HepG2 (cell line): ENCODE measurements at regions not wholly inside any gene's neighbourhood (a gene's known extent, or its start where the extent isn't known, plus 50 kb on each side); places are given as distances from the start of the nearest gene placed in this dataset.

Experiments
- ATAC-seq: fragments of 200-7000 bp; cut with Tn5 transposase; 3 replicates; pipeline ENCODE4 v1.9.1; 2020; ENCODE audit warnings: mild to moderate bottlenecking, moderate library complexity
- BruUV-seq: library from RNA; stranded (reverse); fragments of 400-500 nt; replicated peaks from 2 replicates; lab custom pipeline; 2021; lab: Mats Ljungman, UMichigan
- CTCF ChIA-PET: fragments of 300-600 bp; formaldehyde crosslinking; extraction: SDS; loops from one replicate; lab custom pipeline; 2021; ENCODE audit warnings: low total read pairs, inconsistent platforms, low intra/inter-chr PET ratio; lab: Yijun Ruan, JAX
- POLR2A ChIA-PET: fragments of 350-600 bp; sonication (Branson Sonifier 250); formaldehyde crosslinking; loops from one replicate; lab custom pipeline; 2020; ENCODE audit warnings: antibody characterized with exemption, inconsistent platforms; lab: Yijun Ruan, JAX
- DNase-seq: peaks from one replicate; pipeline ENCODE4 v3.0.0-alpha.2; 2015; ENCODE audit warnings: low spot score
- FAIRE-seq: peaks from 3 replicates; lab custom pipeline; 2011; peaks lifted over from hg19 to GRCh38; lab: Jason Lieb, UNC
- H2AFZ ChIP-seq: one replicate; pipeline ENCODE4 v1.6.1; 2011; ENCODE audit warnings: low read length, inconsistent platforms
- H3K27ac ChIP-seq: fragments of 300-600 bp; 3 replicates; pipeline ENCODE4 v1.8.0; 2011; ENCODE audit warnings: mixed run types, mild to moderate bottlenecking, mixed read lengths, low read length, inconsistent platforms; ENCODE audit not compliant: insufficient read depth; ENCODE audit errors: extremely low read length
- H3K27me3 ChIP-seq, 2 experiments: fragments of 200-600 bp in 1 of 2; 2 replicates in 1 of 2; 3 replicates in 1 of 2; pipeline versions ENCODE4 v1.6.0 to v1.8.0; 2011; ENCODE audit warnings: low read length in 2 of 2, mild to moderate bottlenecking in 2 of 2, moderate library complexity in 2 of 2, inconsistent platforms in 1 of 2; ENCODE audit not compliant: insufficient read depth in 2 of 2, control insufficient read depth in 1 of 2
- H3K36me3 ChIP-seq, 2 experiments: fragments of 200-600 bp in 1 of 2; replicated peaks in 1 of 2; 2 replicates in 1 of 2; 3 replicates in 1 of 2; pipeline versions ENCODE4 v1.5.1 to v1.8.0; 2011; ENCODE audit warnings: low read length in 2 of 2, inconsistent platforms in 1 of 2; ENCODE audit not compliant: insufficient read depth in 2 of 2, control insufficient read depth in 1 of 2
- H3K4me1 ChIP-seq: 2 replicates; pipeline ENCODE4 v1.5.1; 2012; ENCODE audit warnings: low read length, inconsistent platforms; ENCODE audit not compliant: insufficient read depth
- H3K4me2 ChIP-seq: 2 replicates; pipeline ENCODE4 v1.6.0; 2011; ENCODE audit warnings: low read depth, low read length, inconsistent platforms
- H3K4me3 ChIP-seq, 3 experiments: fragments of 200-600 bp in 1 of 3; sonication (generic), shearing (Covaris generic) in 1 of 3; replicated peaks in 1 of 3; 2 replicates each; pipeline ENCODE4 v1.5.1; 2011 to 2016; ENCODE audit warnings: low read length in 3 of 3, inconsistent platforms in 2 of 3, low read depth in 2 of 3, mild to moderate bottlenecking in 2 of 3, control low read depth in 1 of 3, mixed read lengths in 1 of 3; ENCODE audit not compliant: insufficient read depth in 1 of 3
- H3K79me2 ChIP-seq: one replicate; pipeline ENCODE4 v1.6.1; 2011; ENCODE audit warnings: low read length, inconsistent platforms; ENCODE audit not compliant: insufficient read depth
- H3K9ac ChIP-seq: 2 replicates; pipeline ENCODE4 v1.6.0; 2011; ENCODE audit warnings: mild to moderate bottlenecking, low read depth, low read length, inconsistent platforms; ENCODE audit not compliant: insufficient read depth
- H3K9me3 ChIP-seq: 2 replicates; pipeline ENCODE4 v1.5.1; 2012; ENCODE audit warnings: mild to moderate bottlenecking, low read length
- H4K20me1 ChIP-seq: 2 replicates; pipeline ENCODE4 v1.6.0; 2011; ENCODE audit warnings: inconsistent platforms, mild to moderate bottlenecking, low read length, moderate library complexity; ENCODE audit not compliant: insufficient read depth
- CBFB ChIP-seq: sonication (generic); formaldehyde crosslinking; IDR thresholded peaks from 2 replicates; pipeline ENCODE4 v1.4.0; 2020; ENCODE audit warnings: missing genetic modification reagents
- CREM ChIP-seq, 2 experiments: sonication (generic) in 1 of 2; formaldehyde crosslinking in 1 of 2; IDR thresholded peaks; 2 replicates each; pipeline versions ENCODE4 v1.4.0 to v1.6.1; 2016 to 2020; ENCODE audit warnings: antibody characterized with exemption in 1 of 2, mild to moderate bottlenecking in 1 of 2, missing genetic modification reagents in 1 of 2
- ELF1 ChIP-seq: sonication (generic); formaldehyde crosslinking; IDR thresholded peaks from 2 replicates; pipeline ENCODE4 v1.4.0; 2020; ENCODE audit warnings: missing genetic modification reagents
- MTA3 ChIP-seq: sonication (generic); formaldehyde crosslinking; IDR thresholded peaks from 2 replicates; pipeline ENCODE4 v1.4.0; 2020; ENCODE audit warnings: missing genetic modification reagents
- MYC ChIP-seq: sonication (generic); formaldehyde crosslinking; IDR thresholded peaks from 2 replicates; pipeline ENCODE4 v1.9.0; 2021; ENCODE audit warnings: missing genetic modification reagents, borderline replicate concordance
- MYNN ChIP-seq: sonication (generic); formaldehyde crosslinking; IDR thresholded peaks from 2 replicates; pipeline ENCODE4 v1.4.0; 2020; ENCODE audit warnings: mild to moderate bottlenecking, low read depth, missing genetic modification reagents
- PRDM10 ChIP-seq: sonication (generic); formaldehyde crosslinking; IDR thresholded peaks from 2 replicates; pipeline ENCODE4 v1.4.0; 2020; ENCODE audit warnings: low read depth, missing genetic modification reagents
- ZBTB44 ChIP-seq: sonication (generic); formaldehyde crosslinking; IDR thresholded peaks from 2 replicates; pipeline ENCODE4 v1.4.0; 2020; ENCODE audit warnings: missing genetic modification reagents
- ZNF274 ChIP-seq: sonication (generic); formaldehyde crosslinking; IDR thresholded peaks from 2 replicates; pipeline ENCODE4 v1.5.1; 2020; ENCODE audit warnings: mild to moderate bottlenecking, missing genetic modification reagents
- WGBS: methylation state at CpG from one replicate; pipeline ENCODE4 v1.1.6; 2017; ENCODE audit warnings: low lambda C conversion rate; 5-methylcytosine and 5-hydroxymethylcytosine counted together
- in situ Hi-C: cut with HindIII; loops from 2 replicates; pipeline ENCODE4 v1.10.0; 2017; ENCODE audit warnings: low pct_unique_long_range_greater_than_20kb; ENCODE audit not compliant: extremely low pct_ligation_motif_present
- intact Hi-C: fragments of 100-400 bp; cut with micrococcal nuclease; formaldehyde crosslinking; loops from one replicate; pipeline ENCODE4 v1.10.0; 2022; ENCODE audit not compliant: unreplicated experiment

GRCh38 chr4:175048111-175048784 is 130.1 kb downstream of the ADAM29 start:
- Histone ChIP-seq H2AFZ (no peak overlapping the region), H3K4me3 (no peak overlapping the region)
- intact Hi-C loops = no loop called here
- BruUV-seq = no TSS peak
- in situ Hi-C loops = no loop called here
- no peak for FAIRE-seq
- TF ChIP-seq CREM (IDR thresholded peaks at IDR 0.05) (no peak), CREM (CRISPR knock-in tag; IDR thresholded peaks at IDR 0.05) (no peak), MTA3 (CRISPR knock-in tag) (no peak), MYNN (no peak), ELF1 (no peak), CBFB (CRISPR knock-in tag) (no peak), ZBTB44 (CRISPR knock-in tag) (no peak), ZNF274 (no peak), PRDM10 (no peak), MYC (CRISPR knock-in tag) (no peak)
- TF ChIP-seq, all 625 proteins: peak for 0
- 0% methylated on average over 1 of the region's 1 CpG for WGBS
- ATAC-seq (no peak), DNase-seq (no peak)
- H3K9me3 ChIP-seq = peaks cover 68% of the 10 kb centered on the region
- no peaks in the 10 kb centered on the region for H4K20me1 ChIP-seq
- CTCF ChIA-PET = no interaction called here
- H3K9ac ChIP-seq = no peak overlapping the region
- no peaks in the 10 kb centered on the region for H3K4me1 ChIP-seq
- no peaks in the 10 kb centered on the region for H3K36me3 ChIP-seq
- POLR2A ChIA-PET = no interaction called here
- H3K27me3 ChIP-seq = no peaks in the 10 kb centered on the region
- no peak overlapping the region for H3K4me2 ChIP-seq
- H3K27ac ChIP-seq = no peak overlapping the region
- no peaks in the 10 kb centered on the region for H3K79me2 ChIP-seq
